ENCODE measurements at regions not wholly inside any gene's neighbourhood (a gene's known extent, or its start where the extent isn't known, plus 50 kb on each side); places are given as distances from the start of the nearest gene placed in this dataset.

GRCh38 chr14:31955936-31956579 lies 121.0 kb upstream of the ARHGAP5 start:
- H3K4me1 ChIP-seq (ENCODE audit: control insufficient read depth, insufficient read depth, low read length), result peaks cover 15% of the 10 kb centered on the region
- no peak overlapping the region for H3K9ac ChIP-seq (ENCODE audit: low read length)
- no peaks in the 10 kb centered on the region for H3K36me3 ChIP-seq (ENCODE audit: control insufficient read depth, insufficient read depth, low read length)
- no peaks in the 10 kb centered on the region for H3K9me3 ChIP-seq (ENCODE audit: control insufficient read depth, low read length)
- no peak overlapping the region for H3K4me3 ChIP-seq (ENCODE audit: low read length)
- no peaks in the 10 kb centered on the region for H3K27me3 ChIP-seq (ENCODE audit: control insufficient read depth, insufficient read depth, low read length)

- Histone ChIP-seq H3K9ac (ENCODE audit: low read length) (no peak overlapping the region), H3K9me3 (ENCODE audit: control insufficient read depth, low read length) (no peaks in the 10 kb centered on the region), H3K4me1 (ENCODE audit: control insufficient read depth, insufficient read depth, low read length) (peaks cover 4% of the 10 kb centered on the region), H3K36me3 (ENCODE audit: control insufficient read depth, insufficient read depth, low read length) (no peaks in the 10 kb centered on the region), H3K27me3 (ENCODE audit: control insufficient read depth, insufficient read depth, low read length) (no peaks in the 10 kb centered on the region), H3K4me3 (ENCODE audit: low read length) (no peak overlapping the region)
Measured at GRCh38 chr14:31957565-31957964, 119.5 kb upstream of the ARHGAP5 start.

GRCh38 chr14:31960039-31960438 lies 117.1 kb upstream of the ARHGAP5 start:
- Histone ChIP-seq H3K9ac (ENCODE audit: low read length) (no peak overlapping the region), H3K4me3 (ENCODE audit: low read length) (no peak overlapping the region), H3K27me3 (ENCODE audit: control insufficient read depth, insufficient read depth, low read length) (no peaks in the 10 kb centered on the region), H3K4me1 (ENCODE audit: control insufficient read depth, insufficient read depth, low read length) (peaks cover 4% of the 10 kb centered on the region), H3K36me3 (ENCODE audit: control insufficient read depth, insufficient read depth, low read length) (no peaks in the 10 kb centered on the region), H3K9me3 (ENCODE audit: control insufficient read depth, low read length) (no peaks in the 10 kb centered on the region)

GRCh38 chr14:31961896-31962295 lies 115.2 kb upstream of the ARHGAP5 start:
- H3K4me3 ChIP-seq (ENCODE audit: low read length), result no peak overlapping the region

GRCh38 chr14:31962920-31963319 lies 114.2 kb upstream of the ARHGAP5 start:
- H3K4me1 ChIP-seq (ENCODE audit: control insufficient read depth, insufficient read depth, low read length), result peaks cover 16% of the 10 kb centered on the region
- H3K27me3 ChIP-seq (ENCODE audit: control insufficient read depth, insufficient read depth, low read length), result no peaks in the 10 kb centered on the region
- no peaks in the 10 kb centered on the region for H3K36me3 ChIP-seq (ENCODE audit: control insufficient read depth, insufficient read depth, low read length)
- no peaks in the 10 kb centered on the region for H3K9me3 ChIP-seq (ENCODE audit: control insufficient read depth, low read length)
- H3K9ac ChIP-seq (ENCODE audit: low read length), result no peak overlapping the region
- no peak overlapping the region for H3K4me3 ChIP-seq (ENCODE audit: low read length)

More at GRCh38 chr14:31961896-31962295, 115.2 kb upstream of the ARHGAP5 start:
- H3K27me3 ChIP-seq (ENCODE audit: control insufficient read depth, insufficient read depth, low read length), result no peaks in the 10 kb centered on the region
- H3K9ac ChIP-seq (ENCODE audit: low read length), result no peak overlapping the region
- H3K9me3 ChIP-seq (ENCODE audit: control insufficient read depth, low read length), result no peaks in the 10 kb centered on the region
- peaks cover 12% of the 10 kb centered on the region for H3K4me1 ChIP-seq (ENCODE audit: control insufficient read depth, insufficient read depth, low read length)
- H3K36me3 ChIP-seq (ENCODE audit: control insufficient read depth, insufficient read depth, low read length), result no peaks in the 10 kb centered on the region

DNA sequence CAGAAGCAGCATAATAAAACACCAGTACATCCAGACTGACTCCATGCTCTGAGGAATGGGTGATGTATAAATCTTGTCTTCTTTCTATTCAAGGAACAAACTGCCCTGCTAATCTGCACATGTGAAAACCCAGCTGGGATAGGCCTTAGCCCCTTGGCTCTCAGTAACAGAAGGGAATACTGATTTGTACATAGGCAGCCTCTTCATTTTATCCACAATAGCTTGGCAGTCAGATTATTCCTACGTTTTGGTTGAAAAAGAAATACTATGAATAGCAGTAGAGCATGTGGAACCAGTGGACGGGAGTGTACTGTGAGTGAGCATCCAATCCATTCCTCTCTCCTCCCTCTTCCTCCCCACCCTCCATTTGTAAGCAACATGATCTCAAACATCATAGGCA lies 113.5 kb upstream of the ARHGAP5 start:
- Histone ChIP-seq H3K36me3 (ENCODE audit: control insufficient read depth, insufficient read depth, low read length) (no peaks in the 10 kb centered on the region), H3K4me3 (ENCODE audit: low read length) (no peak overlapping the region), H3K9me3 (ENCODE audit: control insufficient read depth, low read length) (no peaks in the 10 kb centered on the region), H3K27me3 (ENCODE audit: control insufficient read depth, insufficient read depth, low read length) (no peaks in the 10 kb centered on the region), H3K9ac (ENCODE audit: low read length) (no peak overlapping the region), H3K4me1 (ENCODE audit: control insufficient read depth, insufficient read depth, low read length) (peaks cover 16% of the 10 kb centered on the region)

GRCh38 chr14:31964490-31964889 lies 112.6 kb upstream of the ARHGAP5 start:
- peaks cover 16% of the 10 kb centered on the region for H3K4me1 ChIP-seq (ENCODE audit: control insufficient read depth, insufficient read depth, low read length)
- H3K36me3 ChIP-seq (ENCODE audit: control insufficient read depth, insufficient read depth, low read length), result no peaks in the 10 kb centered on the region
- H3K9me3 ChIP-seq (ENCODE audit: control insufficient read depth, low read length), result no peaks in the 10 kb centered on the region
- H3K9ac ChIP-seq (ENCODE audit: low read length), result no peak overlapping the region
- H3K27me3 ChIP-seq (ENCODE audit: control insufficient read depth, insufficient read depth, low read length), result no peaks in the 10 kb centered on the region
- H3K4me3 ChIP-seq (ENCODE audit: low read length), result no peak overlapping the region

- no peak overlapping the region for H3K4me3 ChIP-seq (ENCODE audit: low read length)
- peaks cover 16% of the 10 kb centered on the region for H3K4me1 ChIP-seq (ENCODE audit: control insufficient read depth, insufficient read depth, low read length)
- H3K9me3 ChIP-seq (ENCODE audit: control insufficient read depth, low read length), result no peaks in the 10 kb centered on the region
- no peaks in the 10 kb centered on the region for H3K27me3 ChIP-seq (ENCODE audit: control insufficient read depth, insufficient read depth, low read length)
- no peak overlapping the region for H3K9ac ChIP-seq (ENCODE audit: low read length)
- no peaks in the 10 kb centered on the region for H3K36me3 ChIP-seq (ENCODE audit: control insufficient read depth, insufficient read depth, low read length)
Measured at GRCh38 chr14:31965071-31965734, 111.9 kb upstream of the ARHGAP5 start.

- Histone ChIP-seq H3K4me3 (ENCODE audit: low read length) (no peak overlapping the region), H3K36me3 (ENCODE audit: control insufficient read depth, insufficient read depth, low read length) (no peaks in the 10 kb centered on the region), H3K9me3 (ENCODE audit: control insufficient read depth, low read length) (no peaks in the 10 kb centered on the region), H3K27me3 (ENCODE audit: control insufficient read depth, insufficient read depth, low read length) (no peaks in the 10 kb centered on the region), H3K4me1 (ENCODE audit: control insufficient read depth, insufficient read depth, low read length) (peaks cover 16% of the 10 kb centered on the region), H3K9ac (ENCODE audit: low read length) (no peak overlapping the region)
Measured at GRCh38 chr14:31965735-31966598, 111.1 kb upstream of the ARHGAP5 start.

DNA sequence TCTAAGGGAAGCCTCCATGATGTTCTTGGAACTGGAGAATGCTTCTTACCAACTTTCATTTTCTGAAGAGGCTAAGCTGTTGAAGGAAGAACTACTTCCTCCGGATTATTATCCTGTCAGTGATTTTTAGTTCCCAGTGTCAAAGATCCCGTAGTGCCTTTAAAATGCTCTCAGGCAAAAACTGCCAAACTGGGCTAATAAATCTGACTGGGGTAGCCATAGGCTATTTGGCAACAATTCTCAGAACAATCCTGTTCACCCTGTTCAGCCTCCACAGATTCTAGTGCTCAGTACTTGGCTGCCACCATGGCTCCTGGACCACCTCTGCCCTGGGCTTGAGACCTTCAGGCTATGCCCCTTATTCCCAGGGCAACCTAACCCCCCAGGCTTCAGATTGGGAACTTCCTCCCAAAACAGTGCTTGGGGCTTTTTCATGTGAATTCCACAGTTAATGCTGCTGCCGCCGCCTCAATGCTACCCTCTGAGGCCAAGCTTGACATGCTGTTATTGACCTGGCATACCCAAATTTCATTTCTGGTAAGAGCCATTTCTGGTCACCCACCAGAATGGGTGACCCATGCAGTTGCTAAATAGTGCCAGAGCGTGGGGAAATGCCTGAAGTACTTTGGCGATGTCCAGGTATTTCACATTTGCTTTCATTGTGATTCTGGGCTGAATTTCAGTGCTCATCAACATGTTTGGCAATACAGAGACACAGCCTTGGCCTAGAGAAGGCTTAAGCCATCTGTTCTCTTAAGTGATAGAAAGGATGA lies 110.0 kb upstream of the ARHGAP5 start:
- H3K9ac ChIP-seq (ENCODE audit: low read length), result no peak overlapping the region
- no peaks in the 10 kb centered on the region for H3K27me3 ChIP-seq (ENCODE audit: control insufficient read depth, insufficient read depth, low read length)
- H3K9me3 ChIP-seq (ENCODE audit: control insufficient read depth, low read length), result no peaks in the 10 kb centered on the region
- no peak overlapping the region for H3K4me3 ChIP-seq (ENCODE audit: low read length)
- H3K4me1 ChIP-seq (ENCODE audit: control insufficient read depth, insufficient read depth, low read length), result peaks cover 16% of the 10 kb centered on the region
- no peaks in the 10 kb centered on the region for H3K36me3 ChIP-seq (ENCODE audit: control insufficient read depth, insufficient read depth, low read length)

- no peaks in the 10 kb centered on the region for H3K36me3 ChIP-seq (ENCODE audit: control insufficient read depth, insufficient read depth, low read length)
- no peaks in the 10 kb centered on the region for H3K27me3 ChIP-seq (ENCODE audit: control insufficient read depth, insufficient read depth, low read length)
- H3K9me3 ChIP-seq (ENCODE audit: control insufficient read depth, low read length), result no peaks in the 10 kb centered on the region
- peaks cover 16% of the 10 kb centered on the region for H3K4me1 ChIP-seq (ENCODE audit: control insufficient read depth, insufficient read depth, low read length)
- H3K4me3 ChIP-seq (ENCODE audit: low read length), result no peak overlapping the region
- H3K9ac ChIP-seq (ENCODE audit: low read length), result no peak overlapping the region
Measured at GRCh38 chr14:31967669-31967975, 109.5 kb upstream of the ARHGAP5 start.
